ENCODE measurements at regions not wholly inside any gene's neighbourhood (a gene's known extent, or its start where the extent isn't known, plus 50 kb on each side); places are given as distances from the start of the nearest gene placed in this dataset.
"Not testable (repeated sequence)": the region's sequence is repeated elsewhere in the genome, so short reads cannot be mapped to it uniquely, and the experiment has no call there.

DNA sequence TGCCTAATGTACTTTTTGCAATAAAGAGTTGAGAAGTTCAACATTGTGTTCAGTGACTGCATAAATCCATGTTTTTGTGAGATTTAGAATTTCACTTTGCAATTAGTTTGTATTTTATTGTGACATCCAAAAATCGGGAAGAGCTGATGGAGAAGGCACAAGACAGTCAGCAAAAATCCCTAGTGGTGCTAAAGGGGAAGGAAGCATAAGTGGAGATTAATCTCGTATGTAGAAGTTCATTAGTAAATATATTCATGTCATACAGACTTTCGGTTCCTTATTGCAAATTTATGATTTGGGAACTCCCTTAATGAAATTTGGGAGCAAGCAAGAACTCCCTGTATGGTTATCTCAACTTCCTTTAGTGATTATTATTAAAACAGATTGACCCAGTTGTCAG, 57.8 kb upstream of the SLC39A8 start:
- no peak overlapping the region for H3K4me3 Mint-ChIP-seq
- Histone ChIP-seq H3K27ac (ENCODE audit: low read length) (no peak overlapping the region), H3K4me3 (ENCODE audit: low read length) (no peak overlapping the region), H3K9me3 (ENCODE audit: control insufficient read depth, insufficient read depth, low read length) (no peaks in the 10 kb centered on the region), H3K36me3 (ENCODE audit: control insufficient read depth, insufficient read depth, low read length) (no peaks in the 10 kb centered on the region), H3K4me1 (ENCODE audit: control insufficient read depth, insufficient read depth, low read length) (no peaks in the 10 kb centered on the region), H3K27me3 (ENCODE audit: control insufficient read depth, insufficient read depth, low read length) (no peaks in the 10 kb centered on the region)
- H3K9me3 Mint-ChIP-seq = no peaks in the 10 kb centered on the region
- TF ChIP-seq, protein P1, sequence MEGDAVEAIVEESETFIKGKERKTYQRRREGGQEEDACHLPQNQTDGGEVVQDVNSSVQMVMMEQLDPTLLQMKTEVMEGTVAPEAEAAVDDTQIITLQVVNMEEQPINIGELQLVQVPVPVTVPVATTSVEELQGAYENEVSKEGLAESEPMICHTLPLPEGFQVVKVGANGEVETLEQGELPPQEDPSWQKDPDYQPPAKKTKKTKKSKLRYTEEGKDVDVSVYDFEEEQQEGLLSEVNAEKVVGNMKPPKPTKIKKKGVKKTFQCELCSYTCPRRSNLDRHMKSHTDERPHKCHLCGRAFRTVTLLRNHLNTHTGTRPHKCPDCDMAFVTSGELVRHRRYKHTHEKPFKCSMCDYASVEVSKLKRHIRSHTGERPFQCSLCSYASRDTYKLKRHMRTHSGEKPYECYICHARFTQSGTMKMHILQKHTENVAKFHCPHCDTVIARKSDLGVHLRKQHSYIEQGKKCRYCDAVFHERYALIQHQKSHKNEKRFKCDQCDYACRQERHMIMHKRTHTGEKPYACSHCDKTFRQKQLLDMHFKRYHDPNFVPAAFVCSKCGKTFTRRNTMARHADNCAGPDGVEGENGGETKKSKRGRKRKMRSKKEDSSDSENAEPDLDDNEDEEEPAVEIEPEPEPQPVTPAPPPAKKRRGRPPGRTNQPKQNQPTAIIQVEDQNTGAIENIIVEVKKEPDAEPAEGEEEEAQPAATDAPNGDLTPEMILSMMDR (IDR thresholded peaks at IDR 0.05) = no peak
- H3K4me1 Mint-ChIP-seq = no peaks in the 10 kb centered on the region
- no peaks in the 10 kb centered on the region for H3K36me3 Mint-ChIP-seq
- no peak for ATAC-seq
- DNase-seq = no peak
- WGBS (ENCODE audit: insufficient coverage) = 64% methylated on average over 3 of the region's 3 CpGs
- intact Hi-C loops (cut with micrococcal nuclease) = no loop called here
- H3K27ac Mint-ChIP-seq = no peak overlapping the region
- no peaks in the 10 kb centered on the region for H3K27me3 Mint-ChIP-seq (ENCODE audit: low read depth in 2 of 2)

- no peaks in the 10 kb centered on the region for H3K9me3 ChIP-seq (ENCODE audit: control insufficient read depth, insufficient read depth, low read length)
- Mint-ChIP-seq H3K4me1 (no peaks in the 10 kb centered on the region), H3K4me3 (no peak overlapping the region), H3K36me3 (no peaks in the 10 kb centered on the region), H3K27ac (no peak overlapping the region), H3K9me3 (no peaks in the 10 kb centered on the region), H3K27me3 (ENCODE audit: low read depth in 2 of 2) (no peaks in the 10 kb centered on the region)
- DNase-seq (no peak), ATAC-seq (no peak)
- intact Hi-C loops (cut with micrococcal nuclease) = no loop called here
- no peaks in the 10 kb centered on the region for H3K27me3 ChIP-seq (ENCODE audit: control insufficient read depth, insufficient read depth, low read length)
- no peaks in the 10 kb centered on the region for H3K4me1 ChIP-seq (ENCODE audit: control insufficient read depth, insufficient read depth, low read length)
- no peak overlapping the region for H3K27ac ChIP-seq (ENCODE audit: low read length)
- TF ChIP-seq, protein P1 (IDR thresholded peaks at IDR 0.05) = no peak
- no peak overlapping the region for H3K4me3 ChIP-seq (ENCODE audit: low read length)
- no CpG with 5 or more reads among the region's 1 CpG for WGBS (ENCODE audit: insufficient coverage)
- no peaks in the 10 kb centered on the region for H3K36me3 ChIP-seq (ENCODE audit: control insufficient read depth, insufficient read depth, low read length)
These were observed 59.2 kb upstream of the SLC39A8 start for GRCh38 chr4:102404431-102404969.

DNA sequence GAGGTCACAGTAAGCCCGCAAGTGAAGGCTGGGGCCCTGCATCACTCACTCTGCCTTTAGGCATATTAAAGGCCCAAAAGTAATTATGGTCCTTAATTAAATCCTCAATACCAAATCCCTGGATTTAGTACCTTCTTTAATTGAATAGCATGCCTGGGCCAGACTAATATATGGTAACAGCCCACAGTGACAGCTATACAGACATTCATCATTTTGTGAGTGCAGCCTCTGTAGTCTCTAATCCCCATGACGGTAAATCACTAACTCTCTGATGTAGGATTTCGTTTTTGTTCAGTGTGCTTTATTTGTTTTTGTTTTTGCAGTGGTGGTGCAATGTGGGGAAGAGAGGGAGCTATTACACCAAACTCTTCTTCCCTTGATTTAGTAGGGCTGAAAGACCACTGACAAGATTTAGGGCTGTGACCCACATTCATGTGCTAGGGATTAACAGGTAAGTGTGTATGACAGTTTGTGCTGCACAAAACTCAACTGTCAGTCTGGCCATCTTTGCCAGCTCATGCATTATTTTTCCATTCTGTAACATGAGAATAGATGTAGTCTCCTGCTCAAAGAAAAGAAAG, 60.6 kb upstream of the SLC39A8 start:
- no peak overlapping the region for H3K27ac ChIP-seq (ENCODE audit: low read length)
- TF ChIP-seq, protein P1 (IDR thresholded peaks at IDR 0.05) = no peak
- H3K36me3 ChIP-seq (ENCODE audit: control insufficient read depth, insufficient read depth, low read length) = no peaks in the 10 kb centered on the region
- no peaks in the 10 kb centered on the region for H3K4me1 ChIP-seq (ENCODE audit: control insufficient read depth, insufficient read depth, low read length)
- ATAC-seq = no peak
- no peaks in the 10 kb centered on the region for H3K9me3 ChIP-seq (ENCODE audit: control insufficient read depth, insufficient read depth, low read length)
- no peak overlapping the region for H3K27ac Mint-ChIP-seq
- intact Hi-C loops (cut with micrococcal nuclease) = no loop called here
- H3K4me3 Mint-ChIP-seq = no peak overlapping the region
- no peak overlapping the region for H3K4me3 ChIP-seq (ENCODE audit: low read length)
- no peaks in the 10 kb centered on the region for H3K9me3 Mint-ChIP-seq
- 94% methylated on average over 2 of the region's 3 CpGs for whole genome bisulfite sequencing (ENCODE audit: insufficient coverage)
- no peaks in the 10 kb centered on the region for H3K4me1 Mint-ChIP-seq
- H3K36me3 Mint-ChIP-seq = no peaks in the 10 kb centered on the region
- H3K27me3 ChIP-seq (ENCODE audit: control insufficient read depth, insufficient read depth, low read length) = no peaks in the 10 kb centered on the region
- no peaks in the 10 kb centered on the region for H3K27me3 Mint-ChIP-seq (ENCODE audit: low read depth in 2 of 2)
- DNase-seq = no peak

DNA sequence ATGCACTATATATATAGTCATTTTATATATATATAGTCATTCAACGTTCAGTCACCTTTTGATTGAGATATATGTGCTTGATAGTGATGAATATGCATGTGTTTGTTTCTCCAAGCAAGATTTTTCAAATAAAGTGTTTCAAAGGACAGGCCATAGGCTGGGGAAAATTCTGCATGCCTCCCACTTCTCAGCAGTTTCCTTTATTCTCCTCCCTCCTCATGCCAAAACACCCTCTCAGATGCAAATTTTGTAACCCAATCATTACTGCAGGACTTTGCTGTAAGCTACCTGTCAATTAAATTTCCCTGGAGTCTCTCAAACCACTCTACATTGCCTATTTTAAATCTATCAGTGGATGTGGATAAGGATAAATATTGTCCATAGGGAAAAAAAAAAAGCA, 65.6 kb upstream of the SLC39A8 start:
- ATAC-seq; H3K36me3 Mint-ChIP-seq; H3K9me3 Mint-ChIP-seq; DNase-seq; H3K36me3 ChIP-seq (ENCODE audit: control insufficient read depth, insufficient read depth, low read length); H3K9me3 ChIP-seq (ENCODE audit: control insufficient read depth, insufficient read depth, low read length); H3K27ac Mint-ChIP-seq; intact Hi-C loops (cut with micrococcal nuclease); H3K4me3 ChIP-seq (ENCODE audit: low read length); H3K27me3 ChIP-seq (ENCODE audit: control insufficient read depth, insufficient read depth, low read length); H3K4me1 ChIP-seq (ENCODE audit: control insufficient read depth, insufficient read depth, low read length); H3K27ac ChIP-seq (ENCODE audit: low read length); H3K4me3 Mint-ChIP-seq; H3K4me1 Mint-ChIP-seq; H3K27me3 Mint-ChIP-seq (ENCODE audit: low read depth in 2 of 2): not testable (repeated sequence)
- no CpG with 5 or more reads among the region's 1 CpG for WGBS (ENCODE audit: insufficient coverage)
